IMR-90 (cell line): ENCODE measurements at regions not wholly inside any gene's neighbourhood (a gene's known extent, or its start where the extent isn't known, plus 50 kb on each side); places are given as distances from the start of the nearest gene placed in this dataset.

Experiments used
- ATAC-seq: fragments of 200-7000 bp; cut with Tn5 transposase; 2 replicates; pipeline ENCODE4 v1.9.1; 2020; ENCODE audit warnings: low read depth, mild to moderate bottlenecking, moderate library complexity
- BruUV-seq: library from RNA; stranded (reverse); fragments of 400-500 nt; replicated peaks from 2 replicates; lab custom pipeline; 2021; lab: Mats Ljungman, UMichigan
- CTCF ChIA-PET: fragments of 300-600 bp; formaldehyde crosslinking; extraction: SDS; loops from one replicate; lab custom pipeline; 2021; ENCODE audit warnings: antibody characterized with exemption; lab: Yijun Ruan, JAX
- POLR2A ChIA-PET: fragments of 300-600 bp; sonication (Branson Sonifier 250); formaldehyde crosslinking; loops from one replicate; lab custom pipeline; 2022; ENCODE audit warnings: antibody characterized with exemption; ENCODE audit not compliant: unreplicated experiment; lab: Charles Lee
- DNase-seq: peaks from one replicate; pipeline ENCODE4 v3.0.0; 2013
- H2AFZ ChIP-seq: replicated peaks from 2 replicates; pipeline ENCODE3; 2013; ENCODE audit warnings: low read length, mild to moderate bottlenecking; ENCODE audit not compliant: poor library complexity
- H2AK5ac ChIP-seq: 2 replicates; pipeline ENCODE4 v1.6.1; 2013; ENCODE audit warnings: low read depth, low read length, inconsistent platforms
- H2AK9ac ChIP-seq: replicated peaks from 2 replicates; pipeline ENCODE3; 2013; ENCODE audit warnings: mild to moderate bottlenecking, low read depth, low read length, moderate library complexity; ENCODE audit not compliant: poor library complexity
- H2BK120ac ChIP-seq: 2 replicates; pipeline ENCODE4 v1.6.1; 2013; ENCODE audit warnings: low read depth, low read length, inconsistent platforms
- H2BK15ac ChIP-seq: 3 replicates; pipeline ENCODE4 v1.6.1; 2013; ENCODE audit warnings: low read depth, low read length, inconsistent platforms
- H2BK20ac ChIP-seq: 2 replicates; pipeline ENCODE4 v1.6.1; 2013; ENCODE audit warnings: low read depth, mild to moderate bottlenecking, inconsistent platforms, low read length, moderate library complexity
- H2BK5ac ChIP-seq: 2 replicates; pipeline ENCODE4 v1.6.1; 2013; ENCODE audit warnings: mild to moderate bottlenecking, low read depth, low read length, inconsistent platforms; ENCODE audit not compliant: poor library complexity, severe bottlenecking
- H3K14ac ChIP-seq: replicated peaks from 2 replicates; pipeline ENCODE4 v1.6.1; 2013; ENCODE audit warnings: low read depth, low read length, inconsistent platforms
- H3K18ac ChIP-seq: 2 replicates; pipeline ENCODE4 v1.6.1; 2013; ENCODE audit warnings: low read depth, low read length, control low read depth
- H3K23ac ChIP-seq: 2 replicates; pipeline ENCODE4 v1.6.1; 2013; ENCODE audit warnings: low read depth, low read length, inconsistent platforms
- H3K27ac ChIP-seq: 2 replicates; pipeline ENCODE4 v1.5.1; 2013; ENCODE audit warnings: mild to moderate bottlenecking, control low read depth, low read length; ENCODE audit not compliant: insufficient read depth
- H3K27me3 ChIP-seq: 2 replicates; pipeline ENCODE4 v1.6.1; 2013; ENCODE audit warnings: low read length; ENCODE audit not compliant: control insufficient read depth, insufficient read depth
- H3K36me3 ChIP-seq: 2 replicates; pipeline ENCODE4 v1.6.1; 2013; ENCODE audit warnings: low read length, mixed read lengths; ENCODE audit not compliant: control insufficient read depth, insufficient read depth
- H3K4ac ChIP-seq: 2 replicates; pipeline ENCODE4 v1.6.1; 2013; ENCODE audit warnings: low read depth, low read length, inconsistent platforms
- H3K4me1 ChIP-seq: 2 replicates; pipeline ENCODE4 v1.6.1; 2013; ENCODE audit warnings: low read length, mixed read lengths; ENCODE audit not compliant: control insufficient read depth, insufficient read depth
- H3K4me2 ChIP-seq: 2 replicates; pipeline ENCODE4 v1.6.1; 2013; ENCODE audit warnings: low read depth, mild to moderate bottlenecking, control low read depth, low read length, moderate library complexity
- H3K4me3 ChIP-seq: 2 replicates; pipeline ENCODE4 v1.5.1; 2013; ENCODE audit warnings: low read depth, mild to moderate bottlenecking, control low read depth, low read length, moderate library complexity; ENCODE audit not compliant: insufficient read depth
- H3K56ac ChIP-seq: 2 replicates; pipeline ENCODE4 v1.6.1; 2013; ENCODE audit warnings: low read length, inconsistent platforms; ENCODE audit not compliant: insufficient read depth; ENCODE audit errors: extremely low read depth
- H3K79me1 ChIP-seq, 2 experiments: 2 replicates each; pipeline ENCODE4 v1.6.1; 2013; ENCODE audit warnings: low read length in 2 of 2, inconsistent platforms in 1 of 2, low read depth in 1 of 2
- H3K9ac ChIP-seq: 2 replicates; pipeline ENCODE4 v1.6.1; 2013; ENCODE audit warnings: low read depth, low read length, control low read depth
- H3K9me1 ChIP-seq: 2 replicates; pipeline ENCODE4 v1.6.1; 2013; ENCODE audit warnings: low read length, inconsistent platforms; ENCODE audit not compliant: insufficient read depth
- H3K9me3 ChIP-seq: 2 replicates; pipeline ENCODE4 v1.6.1; 2013; ENCODE audit warnings: low read length; ENCODE audit not compliant: control insufficient read depth, insufficient read depth
- H4K20me1 ChIP-seq: 2 replicates; pipeline ENCODE4 v1.6.1; 2013; ENCODE audit warnings: low read length, inconsistent platforms; ENCODE audit not compliant: insufficient read depth
- H4K5ac ChIP-seq: 2 replicates; pipeline ENCODE4 v1.6.1; 2013; ENCODE audit warnings: mild to moderate bottlenecking, low read depth, low read length, control low read depth
- H4K8ac ChIP-seq, 2 experiments: 2 replicates each; pipeline ENCODE4 v1.6.1; 2013; ENCODE audit warnings: low read depth in 2 of 2, low read length in 2 of 2, control low read depth in 1 of 2, inconsistent platforms in 1 of 2
- H4K91ac ChIP-seq: 2 replicates; pipeline ENCODE4 v1.6.1; 2013; ENCODE audit warnings: low read depth, low read length, inconsistent platforms; ENCODE audit not compliant: insufficient read depth
- MAZ ChIP-seq: IDR thresholded peaks from 2 replicates; pipeline ENCODE4 v1.6.1; 2012; ENCODE audit warnings: low read depth, mild to moderate bottlenecking, low read length, improper control_type of control experiment, moderate library complexity, borderline replicate concordance
- WGBS, 2 experiments: methylation state at CpG; one replicate each; pipeline versions ENCODE4 v1.1.5 to v1.1.7; 2013; ENCODE audit warnings: missing lambda C conversion rate in 2 of 2; ENCODE audit not compliant: insufficient read length in 1 of 2; ENCODE audit errors: extremely low coverage in 2 of 2; 5-methylcytosine and 5-hydroxymethylcytosine counted together
- dilution Hi-C: fragments of 300-500 bp; cut with HindIII; formaldehyde crosslinking; loops from one replicate; pipeline ENCODE4 v1.14.3; 2018; ENCODE audit warnings: low sequenced_read_pairs; ENCODE audit not compliant: unreplicated experiment
- in situ Hi-C: fragments of 300-500 bp; cut with MboI; formaldehyde crosslinking; loops from 3 replicates; pipeline ENCODE4 v1.14.3; 2019; ENCODE audit warnings: low sequenced_read_pairs, inconsistent platforms, mixed read lengths
- intact Hi-C: fragments of 100-400 bp; cut with micrococcal nuclease; formaldehyde crosslinking; loops from 2 replicates; pipeline ENCODE4 v1.10.0; 2022

- H3K4me3 ChIP-seq, result no peak overlapping the region
- H3K9me3 ChIP-seq, result peaks cover 13% of the 10 kb centered on the region; the same call in 1 of the 2 replicates
- no peak overlapping the region for H2AK9ac ChIP-seq
- no peaks in the 10 kb centered on the region for H4K20me1 ChIP-seq
- in situ Hi-C loops, result no loop called here
- no peak overlapping the region for H3K18ac ChIP-seq
- no peak overlapping the region for H3K14ac ChIP-seq
- ATAC-seq (no peak), DNase-seq (no peak)
- no peak overlapping the region for H2AK5ac ChIP-seq
- H3K27me3 ChIP-seq, result no peaks in the 10 kb centered on the region
- H3K9ac ChIP-seq, result no peak overlapping the region
- no peak overlapping the region for H3K4me2 ChIP-seq
- H3K4ac ChIP-seq, result no peak overlapping the region
- WGBS, 2 experiments, result 0% methylated on average over 1 of the region's 3 CpGs; no CpG with 5 or more reads in 1 of the 2 experiments
- no peak overlapping the region for H3K56ac ChIP-seq
- H2BK20ac ChIP-seq, result no peak overlapping the region
- H2BK5ac ChIP-seq, result no peak overlapping the region
- H2BK15ac ChIP-seq, result no peak overlapping the region
- no peaks in the 10 kb centered on the region for H3K79me1 ChIP-seq
- H2AFZ ChIP-seq, result no peak overlapping the region
- no peaks in the 10 kb centered on the region for H3K36me3 ChIP-seq
- H3K23ac ChIP-seq, result no peak overlapping the region
- ChIA-PET CTCF (no interaction called here), POLR2A (no interaction called here)
- dilution Hi-C loops, result no loop called here
- TF ChIP-seq MAZ, result no peak
- no peak overlapping the region for H4K8ac ChIP-seq
- intact Hi-C loops, result no loop called here
- no peaks in the 10 kb centered on the region for H3K4me1 ChIP-seq
- no TSS peak for BruUV-seq
- no peak overlapping the region for H4K5ac ChIP-seq
- no peak overlapping the region for H4K91ac ChIP-seq
- H3K9me1 ChIP-seq, result no peaks in the 10 kb centered on the region
- H3K27ac ChIP-seq, result no peak overlapping the region
- no peak overlapping the region for H2BK120ac ChIP-seq
Measured at GRCh38 chr3:13712682-13713180, 163.8 kb downstream of the FBLN2 start.
